Fibroblast of lung (primary cell): ENCODE measurements at regions not wholly inside any gene's neighbourhood (a gene's known extent, or its start where the extent isn't known, plus 50 kb on each side); places are given as distances from the start of the nearest gene placed in this dataset.

Experiments
- DNase-seq, 2 donors: peaks; one replicate each; pipeline versions ENCODE4 v3.0.0 to v3.0.0-alpha.2; 2010; ENCODE audit warnings: low read depth in 2 of 2
- H2AFZ ChIP-seq: 2 replicates; pipeline ENCODE4 v1.5.1; 2012; ENCODE audit warnings: low read length, control low read depth, inconsistent platforms
- H3K27ac ChIP-seq: 2 replicates; pipeline ENCODE4 v1.5.1; 2011; ENCODE audit warnings: low read length, control low read depth; ENCODE audit not compliant: insufficient read depth
- H3K27me3 ChIP-seq: 2 replicates; pipeline ENCODE4 v1.5.1; 2011; ENCODE audit warnings: mild to moderate bottlenecking, low read length; ENCODE audit not compliant: control insufficient read depth, insufficient read depth
- H3K36me3 ChIP-seq: 2 replicates; pipeline ENCODE4 v1.5.1; 2011; ENCODE audit warnings: low read length; ENCODE audit not compliant: control insufficient read depth, insufficient read depth
- H3K4me1 ChIP-seq: 2 replicates; pipeline ENCODE4 v1.5.1; 2011; ENCODE audit warnings: low read length; ENCODE audit not compliant: control insufficient read depth, insufficient read depth; ENCODE audit errors: extremely low read depth
- H3K4me2 ChIP-seq: 2 replicates; pipeline ENCODE4 v1.5.1; 2011; ENCODE audit warnings: low read length, control low read depth; ENCODE audit not compliant: insufficient read depth; ENCODE audit errors: extremely low read depth
- H3K4me3 ChIP-seq, 4 experiments: fragments of 200-600 bp in 1 of 4; sonication (generic) in 1 of 4; replicated peaks in 1 of 4; 2 replicates each; pipeline ENCODE4 v1.5.1; 2011 to 2016; ENCODE audit warnings: low read length in 4 of 4, low read depth in 3 of 4, mild to moderate bottlenecking in 3 of 4, control low read depth in 2 of 4, inconsistent platforms in 1 of 4, mixed read lengths in 1 of 4; ENCODE audit not compliant: insufficient read depth in 1 of 4; ENCODE audit errors: control extremely low read depth in 1 of 4
- H3K79me2 ChIP-seq: 2 replicates; pipeline ENCODE4 v1.5.1; 2012; ENCODE audit warnings: mild to moderate bottlenecking, low read length, inconsistent platforms; ENCODE audit not compliant: control insufficient read depth, insufficient read depth
- H3K9ac ChIP-seq: 2 replicates; pipeline ENCODE4 v1.5.1; 2011; ENCODE audit warnings: mild to moderate bottlenecking, low read length, control low read depth; ENCODE audit not compliant: insufficient read depth
- H3K9me3 ChIP-seq: 2 replicates; pipeline ENCODE4 v1.5.1; 2012; ENCODE audit warnings: low read depth, low read length; ENCODE audit not compliant: control insufficient read depth, insufficient read depth
- H4K20me1 ChIP-seq: 2 replicates; pipeline ENCODE4 v1.5.1; 2011; ENCODE audit warnings: low read length; ENCODE audit not compliant: control insufficient read depth, insufficient read depth; ENCODE audit errors: extremely low read depth
- EZH2 ChIP-seq: IDR thresholded peaks from 2 replicates; pipeline ENCODE4 v1.5.1; 2012; ENCODE audit warnings: low read length, control low read depth, mild to moderate bottlenecking; ENCODE audit errors: missing control alignments
- TF ChIP-seq, protein P1 (sequence below), 2 donors: IDR thresholded peaks in 1 of 2; conservative IDR thresholded peaks in 1 of 2; 1 replicate in 1 of 2; 2 replicates in 1 of 2; pipeline ENCODE4 v1.5.1; 2011 to 2012; ENCODE audit warnings: low read length in 2 of 2, control low read depth in 1 of 2, inconsistent platforms in 1 of 2, low read depth in 1 of 2, mild to moderate bottlenecking in 1 of 2

GRCh38 chr6:165827190-165827518 is 164.1 kb upstream of the PDE10A start:
- H3K27me3 ChIP-seq, result no peaks in the 10 kb centered on the region
- H3K4me1 ChIP-seq, result no peaks in the 10 kb centered on the region
- no peak overlapping the region for H3K9ac ChIP-seq
- DNase-seq, result no peak
- H4K20me1 ChIP-seq, result no peaks in the 10 kb centered on the region
- TF ChIP-seq, protein P1, sequence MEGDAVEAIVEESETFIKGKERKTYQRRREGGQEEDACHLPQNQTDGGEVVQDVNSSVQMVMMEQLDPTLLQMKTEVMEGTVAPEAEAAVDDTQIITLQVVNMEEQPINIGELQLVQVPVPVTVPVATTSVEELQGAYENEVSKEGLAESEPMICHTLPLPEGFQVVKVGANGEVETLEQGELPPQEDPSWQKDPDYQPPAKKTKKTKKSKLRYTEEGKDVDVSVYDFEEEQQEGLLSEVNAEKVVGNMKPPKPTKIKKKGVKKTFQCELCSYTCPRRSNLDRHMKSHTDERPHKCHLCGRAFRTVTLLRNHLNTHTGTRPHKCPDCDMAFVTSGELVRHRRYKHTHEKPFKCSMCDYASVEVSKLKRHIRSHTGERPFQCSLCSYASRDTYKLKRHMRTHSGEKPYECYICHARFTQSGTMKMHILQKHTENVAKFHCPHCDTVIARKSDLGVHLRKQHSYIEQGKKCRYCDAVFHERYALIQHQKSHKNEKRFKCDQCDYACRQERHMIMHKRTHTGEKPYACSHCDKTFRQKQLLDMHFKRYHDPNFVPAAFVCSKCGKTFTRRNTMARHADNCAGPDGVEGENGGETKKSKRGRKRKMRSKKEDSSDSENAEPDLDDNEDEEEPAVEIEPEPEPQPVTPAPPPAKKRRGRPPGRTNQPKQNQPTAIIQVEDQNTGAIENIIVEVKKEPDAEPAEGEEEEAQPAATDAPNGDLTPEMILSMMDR (conservative IDR thresholded peaks at IDR 0.05 in 1 of 2, IDR thresholded peaks at IDR 0.05 in 1 of 2; ENCODE audit: low read depth in 1 of 2, low read length in 2 of 2), result no peak
- no peak for TF ChIP-seq EZH2
- no peaks in the 10 kb centered on the region for H3K9me3 ChIP-seq
- H3K79me2 ChIP-seq, result no peaks in the 10 kb centered on the region
- H3K27ac ChIP-seq, result no peak overlapping the region
- no peak overlapping the region for H3K4me3 ChIP-seq
- no peak overlapping the region for H3K4me2 ChIP-seq
- H3K36me3 ChIP-seq, result no peaks in the 10 kb centered on the region
- H2AFZ ChIP-seq, result no peak overlapping the region

- no peak overlapping the region for H2AFZ ChIP-seq
- H3K9ac ChIP-seq, result no peak overlapping the region
Observed at GRCh38 chr6:165826487-165827189, 163.6 kb upstream of the PDE10A start.

GRCh38 chr6:165825256-165825815 is 162.3 kb upstream of the PDE10A start:
- Histone ChIP-seq H3K9me3 (no peaks in the 10 kb centered on the region), H3K9ac (no peak overlapping the region), H4K20me1 (no peaks in the 10 kb centered on the region), H3K36me3 (no peaks in the 10 kb centered on the region), H2AFZ (no peak overlapping the region), H3K4me3 (no peak overlapping the region), H3K79me2 (no peaks in the 10 kb centered on the region), H3K4me2 (no peak overlapping the region), H3K27me3 (no peaks in the 10 kb centered on the region), H3K27ac (no peak overlapping the region), H3K4me1 (no peaks in the 10 kb centered on the region)
- DNase-seq, result no peak
- TF ChIP-seq EZH2, result no peak
- TF ChIP-seq, protein P1 (conservative IDR thresholded peaks at IDR 0.05 in 1 of 2, IDR thresholded peaks at IDR 0.05 in 1 of 2; ENCODE audit: low read depth in 1 of 2, low read length in 2 of 2), result no peak

More at GRCh38 chr6:165826487-165827189, 163.6 kb upstream of the PDE10A start:
- H3K4me1 ChIP-seq, result no peaks in the 10 kb centered on the region
- no peaks in the 10 kb centered on the region for H3K9me3 ChIP-seq
- H3K36me3 ChIP-seq, result no peaks in the 10 kb centered on the region
- no peaks in the 10 kb centered on the region for H3K79me2 ChIP-seq
- TF ChIP-seq EZH2, result no peak
- TF ChIP-seq, protein P1 (conservative IDR thresholded peaks at IDR 0.05 in 1 of 2, IDR thresholded peaks at IDR 0.05 in 1 of 2; ENCODE audit: low read depth in 1 of 2, low read length in 2 of 2), result no peak
- H3K4me3 ChIP-seq, result no peak overlapping the region
- no peak overlapping the region for H3K27ac ChIP-seq
- H4K20me1 ChIP-seq, result no peaks in the 10 kb centered on the region
- DNase-seq, result no peak
- no peaks in the 10 kb centered on the region for H3K27me3 ChIP-seq
- no peak overlapping the region for H3K4me2 ChIP-seq
